Esophagus squamous epithelium (tissue), 5 donors: ENCODE measurements at regions not wholly inside any gene's neighbourhood (a gene's known extent, or its start where the extent isn't known, plus 50 kb on each side); places are given as distances from the start of the nearest gene placed in this dataset.
"Not testable (repeated sequence)": the region's sequence is repeated elsewhere in the genome, so short reads cannot be mapped to it uniquely, and the experiment has no call there.

ENCODE experiments used
- DNase-seq: peaks from one replicate; lab custom pipeline; 2025; lab: John Stamatoyannopoulos, UW
- H3K27ac ChIP-seq, 4 donors: fragments of 200-600 bp; sonication (generic); one replicate each; pipeline ENCODE4 v1.5.1; 2016 to 2019; ENCODE audit warnings: mild to moderate bottlenecking in 1 of 4
- H3K27me3 ChIP-seq, 4 donors: fragments of 200-600 bp; sonication (generic); 1 replicate in 3 of 4; 2 replicates in 1 of 4; pipeline versions ENCODE4 v1.5.1 to v1.6.0; 2017 to 2021; ENCODE audit warnings: antibody characterized with exemption in 1 of 4
- H3K36me3 ChIP-seq, 3 donors: fragments of 200-600 bp; sonication (generic); one replicate each; pipeline ENCODE4 v1.5.1; 2016 to 2019
- H3K4me1 ChIP-seq, 3 donors: fragments of 200-600 bp; sonication (generic); one replicate each; pipeline ENCODE4 v1.5.1; 2017 to 2019
- H3K4me3 ChIP-seq, 4 donors: fragments of 200-600 bp; sonication (generic); 1 replicate in 3 of 4; 2 replicates in 1 of 4; pipeline ENCODE4 v1.5.1; 2016 to 2019; ENCODE audit warnings: mild to moderate bottlenecking in 2 of 4, moderate library complexity in 1 of 4
- H3K9me3 ChIP-seq, 3 donors: fragments of 200-600 bp; sonication (generic); one replicate each; pipeline ENCODE4 v1.5.1; 2016 to 2019
- CTCF ChIP-seq, 6 experiments: fragments of 450-650 bp in 4 of 6; fragments of 200-600 bp in 2 of 6; sonication (generic) in 2 of 6; IDR thresholded peaks; one replicate each; pipeline ENCODE4 v1.5.1; 2016 to 2019; ENCODE audit warnings: antibody characterized with exemption in 6 of 6, mild to moderate bottlenecking in 4 of 6, moderate library complexity in 4 of 6
- POLR2A ChIP-seq, 4 donors: fragments of 450-650 bp; IDR thresholded peaks; one replicate each; pipeline ENCODE4 v1.6.1; 2017; ENCODE audit warnings: antibody characterized with exemption in 4 of 4, mild to moderate bottlenecking in 4 of 4, moderate library complexity in 3 of 4
- WGBS, 2 donors: methylation state at CpG; one replicate each; pipeline ENCODE4 v1.1.5; 2018; 5-methylcytosine and 5-hydroxymethylcytosine counted together
- intact Hi-C: fragments of 100-400 bp; cut with DNase I; formaldehyde crosslinking; loops from one replicate; pipeline ENCODE4 v1.15.0; 2022
- donor health status: DM: yes; HTN: yes; CAD: no.

- no peaks in the 10 kb centered on the region for H3K9me3 ChIP-seq
- H3K27me3 ChIP-seq, result peaks cover 0 to 41% (median 0%) of the 10 kb centered on the region in 4 donors
- no peak for DNase-seq
- peak overlapping the region in 2 of 4 donors; percentile 21 to 63 for H3K27ac ChIP-seq
- TF ChIP-seq POLR2A (IDR thresholded peaks at IDR 0.05), result no peak
- no peak for TF ChIP-seq CTCF (IDR thresholded peaks at IDR 0.05)
- H3K4me3 ChIP-seq, result no peak overlapping the region
- intact Hi-C loops, result no loop called here
- no peaks in the 10 kb centered on the region for H3K36me3 ChIP-seq
- peaks cover 0 to 39% (median 16%) of the 10 kb centered on the region in 3 donors for H3K4me1 ChIP-seq
- 53 to 68% methylated on average over 3 of the region's 3 CpGs for WGBS, 2 donors
Observed at GRCh38 chr1:30521261-30521865, 202.0 kb downstream of the MATN1 start.

- no peak for DNase-seq
- TF ChIP-seq CTCF (IDR thresholded peaks at IDR 0.05) (no peak), POLR2A (IDR thresholded peaks at IDR 0.05) (no peak)
- peaks cover 0 to 30% (median 14%) of the 10 kb centered on the region in 3 donors for H3K4me1 ChIP-seq
- H3K4me3 ChIP-seq, result no peak overlapping the region
- H3K36me3 ChIP-seq, result no peaks in the 10 kb centered on the region
- intact Hi-C loops, result no loop called here
- 24 to 49% methylated on average over 2 of the region's 2 CpGs for WGBS, 2 donors
- H3K9me3 ChIP-seq, result no peaks in the 10 kb centered on the region
- no peak overlapping the region for H3K27ac ChIP-seq
- peaks cover 0 to 35% (median 0%) of the 10 kb centered on the region in 4 donors for H3K27me3 ChIP-seq
Observed at GRCh38 chr1:30520476-30520875, 202.9 kb downstream of the MATN1 start.

- WGBS, 2 donors, result 71 to 91% methylated on average over 4 of the region's 4 CpGs
- H3K4me3 ChIP-seq, result no peak overlapping the region
- intact Hi-C loops, result no loop called here
- DNase-seq, result no peak
- peaks cover 0 to 27% (median 0%) of the 10 kb centered on the region in 4 donors for H3K27me3 ChIP-seq
- peaks cover 0 to 26% (median 14%) of the 10 kb centered on the region in 3 donors for H3K4me1 ChIP-seq
- no peak for TF ChIP-seq POLR2A (IDR thresholded peaks at IDR 0.05)
- TF ChIP-seq CTCF (IDR thresholded peaks at IDR 0.05), result no peak
- H3K36me3 ChIP-seq, result no peaks in the 10 kb centered on the region
- no peak overlapping the region for H3K27ac ChIP-seq
- no peaks in the 10 kb centered on the region for H3K9me3 ChIP-seq
Observed at GRCh38 chr1:30519201-30519763, 204.1 kb downstream of the MATN1 start.

GRCh38 chr1:30518696-30519095 lies 204.7 kb downstream of the MATN1 start:
- intact Hi-C loops, result no loop called here
- Histone ChIP-seq H3K9me3 (no peaks in the 10 kb centered on the region), H3K36me3 (no peaks in the 10 kb centered on the region), H3K4me1 (peaks cover 0 to 25% (median 14%) of the 10 kb centered on the region in 3 donors), H3K27ac (no peak overlapping the region), H3K27me3 (peaks cover 0 to 24% (median 0%) of the 10 kb centered on the region in 4 donors), H3K4me3 (no peak overlapping the region)
- TF ChIP-seq POLR2A (IDR thresholded peaks at IDR 0.05) (no peak), CTCF (IDR thresholded peaks at IDR 0.05) (no peak)
- WGBS, 2 donors, result 17 to 58% methylated on average over 1 to 2 of the region's 3 CpGs
- DNase-seq, result no peak

GRCh38 chr1:30518186-30518585 lies 205.2 kb downstream of the MATN1 start:
- intact Hi-C loops, result no loop called here
- peaks cover 0 to 20% (median 14%) of the 10 kb centered on the region in 3 donors for H3K4me1 ChIP-seq
- H3K27me3 ChIP-seq, result peaks cover 0 to 19% (median 0%) of the 10 kb centered on the region in 4 donors
- DNase-seq, result no peak
- H3K36me3 ChIP-seq, result no peaks in the 10 kb centered on the region
- H3K4me3 ChIP-seq, result no peak overlapping the region
- TF ChIP-seq CTCF (IDR thresholded peaks at IDR 0.05) (no peak), POLR2A (IDR thresholded peaks at IDR 0.05) (no peak)
- no peaks in the 10 kb centered on the region for H3K9me3 ChIP-seq
- WGBS, 2 donors, result 33 to 67% methylated on average over 1 of the region's 2 CpGs
- no peak overlapping the region for H3K27ac ChIP-seq

- intact Hi-C loops, H3K27ac ChIP-seq, H3K4me3 ChIP-seq, H3K36me3 ChIP-seq, DNase-seq, H3K9me3 ChIP-seq: not testable (repeated sequence)
- WGBS, 2 donors, result 68 to 100% methylated on average over 2 to 3 of the region's 6 CpGs
- Histone ChIP-seq H3K4me1 (peaks cover 0 to 14% (median 9%) of the 10 kb centered on the region in 3 donors), H3K27me3 (peaks cover 0 to 14% (median 0%) of the 10 kb centered on the region in 4 donors)
Observed at GRCh38 chr1:30517666-30518065, 205.7 kb downstream of the MATN1 start.

- 66% methylated on average over 4 of the region's 7 CpGs; no CpG with 5 or more reads in 1 of the 2 donors for WGBS, 2 donors
Observed at GRCh38 chr1:30517241-30517640, 206.1 kb downstream of the MATN1 start.

More at GRCh38 chr1:30517241-30517640, 206.1 kb downstream of the MATN1 start:
- intact Hi-C loops, DNase-seq, H3K36me3 ChIP-seq, H3K27me3 ChIP-seq, H3K4me3 ChIP-seq, H3K27ac ChIP-seq, H3K9me3 ChIP-seq: not testable (repeated sequence)
- peaks cover 0 to 10% (median 7%) of the 10 kb centered on the region in 3 donors for H3K4me1 ChIP-seq
